Cardiac fibroblast (primary cell): ENCODE measurements at regions not wholly inside any gene's neighbourhood (a gene's known extent, or its start where the extent isn't known, plus 50 kb on each side); places are given as distances from the start of the nearest gene placed in this dataset.

Experiments used
- DNase-seq, 2 donors: peaks; one replicate each; pipeline versions ENCODE4 v3.0.0 to v3.0.0-alpha.2; 2010; ENCODE audit warnings: low read depth in 2 of 2
- H3K4me3 ChIP-seq, 2 donors: replicated peaks in 1 of 2; 1 replicate in 1 of 2; 2 replicates in 1 of 2; pipeline ENCODE4 v1.5.1; 2011; ENCODE audit warnings: low read depth in 2 of 2, low read length in 2 of 2, mild to moderate bottlenecking in 2 of 2, moderate library complexity in 1 of 2
- CTCF ChIP-seq: IDR thresholded peaks from one replicate; pipeline ENCODE4 v1.5.1; 2011; ENCODE audit warnings: low read depth, mild to moderate bottlenecking, low read length, inconsistent platforms

GRCh38 chr18:73693091-73693490, 454.5 kb downstream of the FBXO15 start:
- H3K4me3 ChIP-seq, result no peak overlapping the region
- TF ChIP-seq CTCF, result no peak
- DNase-seq, result no peak

DNA sequence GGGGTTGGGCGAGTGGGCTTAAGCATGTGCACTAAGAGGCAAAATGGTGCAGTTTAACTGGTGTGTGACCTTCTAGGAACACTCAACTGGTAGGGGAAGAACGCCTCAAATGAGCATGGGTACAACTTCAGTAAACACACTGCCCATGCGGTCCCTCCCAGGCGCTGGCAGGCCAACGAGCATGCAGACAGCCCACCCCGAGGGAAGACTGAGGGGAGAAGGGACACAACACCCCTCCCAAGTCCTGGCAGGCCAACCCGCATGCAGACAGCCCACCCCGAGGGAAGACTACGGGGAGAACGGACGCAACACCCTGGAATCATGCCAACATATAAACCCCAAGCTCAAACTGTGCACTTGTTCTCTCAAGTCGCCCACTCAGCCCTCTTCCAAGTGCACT, 456.0 kb downstream of the FBXO15 start:
- no peak for DNase-seq
- no peak overlapping the region for H3K4me3 ChIP-seq
- TF ChIP-seq CTCF, result no peak

GRCh38 chr18:73691118-73691517, 456.5 kb downstream of the FBXO15 start:
- TF ChIP-seq CTCF, result no peak
- H3K4me3 ChIP-seq, result no peak overlapping the region
- DNase-seq, result peak; percentile 72 to 87

DNA sequence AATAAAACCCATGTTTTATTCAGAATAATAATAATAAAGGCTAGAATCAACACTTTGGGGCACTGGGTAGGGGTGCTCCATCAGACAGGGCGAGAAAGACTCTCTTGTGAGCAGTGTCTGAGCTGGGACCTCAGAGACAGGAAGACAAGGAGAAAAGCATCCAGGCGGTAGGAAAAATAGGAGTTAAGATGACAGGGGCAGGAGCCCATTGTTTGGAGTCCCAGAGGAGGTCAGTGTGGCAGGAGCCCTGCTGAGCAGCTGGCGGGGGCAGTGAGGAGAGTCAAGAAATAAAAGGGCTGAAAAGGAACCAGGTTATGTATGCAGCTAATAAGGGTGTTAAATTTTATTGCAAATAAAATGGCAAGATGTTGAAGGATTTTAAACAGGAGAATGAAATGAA, 457.4 kb downstream of the FBXO15 start:
- DNase-seq, result no peak
- TF ChIP-seq CTCF, result no peak
- H3K4me3 ChIP-seq, result peak overlapping the region in 1 of 2 donors; percentile 2

DNA sequence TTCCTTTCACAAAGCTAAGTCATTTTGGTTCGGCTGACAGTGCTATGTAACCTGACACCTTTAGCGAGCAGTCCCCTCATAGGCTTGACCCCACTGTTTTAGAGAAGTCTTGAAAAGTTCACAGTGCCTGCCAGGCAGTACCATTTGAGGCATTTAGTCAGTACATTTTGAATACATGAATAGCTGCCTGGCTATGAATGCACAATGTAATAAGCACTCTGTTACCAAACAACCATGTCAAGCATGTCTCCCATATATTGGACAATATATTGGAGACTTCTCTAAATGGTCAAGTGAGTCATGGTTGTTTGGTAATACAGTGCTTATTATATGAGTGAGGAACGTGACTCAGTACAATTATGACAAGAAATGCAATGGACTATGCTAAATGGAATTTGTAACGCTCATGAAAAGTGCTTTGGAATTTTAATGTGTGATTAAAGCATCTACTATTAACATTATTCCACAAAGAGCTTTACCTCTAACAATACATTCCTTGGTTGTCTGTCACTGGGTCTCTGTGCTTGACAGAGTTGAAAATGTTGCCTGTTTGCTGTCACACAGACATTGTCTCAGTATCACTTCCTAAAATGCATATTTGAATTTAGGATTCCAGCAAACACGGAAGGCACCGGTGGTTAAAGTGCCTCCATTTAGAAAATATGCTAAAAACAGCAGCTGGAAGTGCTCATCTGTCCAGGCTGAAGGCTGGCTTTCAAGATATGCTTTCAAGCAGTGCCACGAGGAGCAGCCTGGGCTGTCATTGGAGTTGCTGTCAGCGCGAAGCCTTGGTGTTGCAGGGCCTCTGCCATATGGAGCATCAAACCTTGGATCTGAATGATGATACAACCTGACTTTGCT, 458.6 kb downstream of the FBXO15 start:
- TF ChIP-seq CTCF, result no peak
- H3K4me3 ChIP-seq, result no peak overlapping the region
- DNase-seq, result peak; percentile 81 to 95

- TF ChIP-seq CTCF, result no peak
- DNase-seq, result no peak
- no peak overlapping the region for H3K4me3 ChIP-seq
These were observed 459.5 kb downstream of the FBXO15 start for GRCh38 chr18:73688161-73688560.
